ENCODE measurements at regions not wholly inside any gene's neighbourhood (a gene's known extent, or its start where the extent isn't known, plus 50 kb on each side); places are given as distances from the start of the nearest gene placed in this dataset.

- Histone ChIP-seq H3K27me3 (replicated peaks in 1 of 2; ENCODE audit: control insufficient read depth in 2 of 2, extremely low read depth in 1 of 2, insufficient read depth in 2 of 2, low read length in 1 of 2) (no peaks in the 10 kb centered on the region), H3K4me1 (ENCODE audit: control insufficient read depth in 1 of 2, extremely low read depth in 1 of 2, insufficient read depth in 2 of 2, low read length in 2 of 2) (no peaks in the 10 kb centered on the region), H3K27ac (ENCODE audit: low read length) (no peak overlapping the region), H3K36me3 (ENCODE audit: control insufficient read depth in 2 of 2, extremely low read depth in 1 of 2, insufficient read depth in 1 of 2, low read length in 1 of 2) (no peaks in the 10 kb centered on the region), H3K4me3 (ENCODE audit: control insufficient read depth in 1 of 2, extremely low read depth in 1 of 2, low read length in 1 of 2) (no peak overlapping the region), H3K9me3 (no peaks in the 10 kb centered on the region)
- WGBS (ENCODE audit: insufficient coverage), result 77% methylated on average over 3 of the region's 4 CpGs
- ATAC-seq (replicated peaks in 1 of 4), result no peak
- Mint-ChIP-seq H3K9me3 (peaks cover 3 to 5% (median 5%) of the 10 kb centered on the region in 3 donors), H3K27ac (no peak overlapping the region), H3K27me3 (no peaks in the 10 kb centered on the region), H3K36me3 (no peaks in the 10 kb centered on the region), H3K4me1 (no peaks in the 10 kb centered on the region), H3K4me3 (no peak overlapping the region)
- POLR2A ChIA-PET, result no interaction called here
- DNase-seq, result no peak
- CTCF ChIA-PET, result no interaction called here
These were observed 532.4 kb upstream of the ITGA1 start for GRCh38 chr5:52255308-52255707.

GRCh38 chr5:52262844-52263243, 524.9 kb upstream of the ITGA1 start:
- DNase-seq, result no peak
- H3K4me1 ChIP-seq (ENCODE audit: control insufficient read depth in 1 of 2, extremely low read depth in 1 of 2, insufficient read depth in 2 of 2, low read length in 2 of 2), result no peaks in the 10 kb centered on the region
- no CpG with 5 or more reads among the region's 3 CpGs for WGBS (ENCODE audit: insufficient coverage)
- no peak overlapping the region for H3K4me3 ChIP-seq (ENCODE audit: control insufficient read depth in 1 of 2, extremely low read depth in 1 of 2, low read length in 1 of 2)
- no peak for ATAC-seq (replicated peaks in 1 of 4)
- Mint-ChIP-seq H3K9me3 (peaks cover 0 to 3% (median 0%) of the 10 kb centered on the region in 3 donors), H3K4me1 (no peaks in the 10 kb centered on the region), H3K36me3 (no peaks in the 10 kb centered on the region), H3K4me3 (no peak overlapping the region), H3K27me3 (no peaks in the 10 kb centered on the region), H3K27ac (no peak overlapping the region)
- no peaks in the 10 kb centered on the region for H3K36me3 ChIP-seq (ENCODE audit: control insufficient read depth in 2 of 2, extremely low read depth in 1 of 2, insufficient read depth in 1 of 2, low read length in 1 of 2)
- CTCF ChIA-PET, result interaction anchor here in 1 of 2 donors (0.6 kb wide), 1 partner anchor 92 kb away, joined by 4 read pairs; no protein-coding TSS in a partner anchor
- POLR2A ChIA-PET, result no interaction called here
- no peak overlapping the region for H3K27ac ChIP-seq (ENCODE audit: low read length)
- H3K27me3 ChIP-seq (replicated peaks in 1 of 2; ENCODE audit: control insufficient read depth in 2 of 2, extremely low read depth in 1 of 2, insufficient read depth in 2 of 2, low read length in 1 of 2), result no peaks in the 10 kb centered on the region
- H3K9me3 ChIP-seq, result no peaks in the 10 kb centered on the region

- POLR2A ChIA-PET, result no interaction called here
These were observed 518.3 kb upstream of the ITGA1 start for GRCh38 chr5:52269401-52269800.

GRCh38 chr5:52269859-52270258, 517.9 kb upstream of the ITGA1 start:
- WGBS (ENCODE audit: insufficient coverage), result no CpG with 5 or more reads among the region's 4 CpGs
- Mint-ChIP-seq H3K4me1 (no peaks in the 10 kb centered on the region), H3K27ac (no peak overlapping the region), H3K27me3 (no peaks in the 10 kb centered on the region), H3K9me3 (peaks cover 0 to 7% (median 2%) of the 10 kb centered on the region in 3 donors), H3K4me3 (no peak overlapping the region), H3K36me3 (no peaks in the 10 kb centered on the region)
- Histone ChIP-seq H3K4me3 (ENCODE audit: control insufficient read depth in 1 of 2, extremely low read depth in 1 of 2, low read length in 1 of 2) (no peak overlapping the region), H3K9me3 (no peaks in the 10 kb centered on the region), H3K36me3 (ENCODE audit: control insufficient read depth in 2 of 2, extremely low read depth in 1 of 2, insufficient read depth in 1 of 2, low read length in 1 of 2) (no peaks in the 10 kb centered on the region), H3K27ac (ENCODE audit: low read length) (no peak overlapping the region), H3K4me1 (ENCODE audit: control insufficient read depth in 1 of 2, extremely low read depth in 1 of 2, insufficient read depth in 2 of 2, low read length in 2 of 2) (no peaks in the 10 kb centered on the region), H3K27me3 (replicated peaks in 1 of 2; ENCODE audit: control insufficient read depth in 2 of 2, extremely low read depth in 1 of 2, insufficient read depth in 2 of 2, low read length in 1 of 2) (no peaks in the 10 kb centered on the region)
- CTCF ChIA-PET, result no interaction called here
- POLR2A ChIA-PET, result no interaction called here
- no peak for DNase-seq
- ATAC-seq (replicated peaks in 1 of 4), result no peak

More at GRCh38 chr5:52269401-52269800, 518.3 kb upstream of the ITGA1 start:
- no peaks in the 10 kb centered on the region for H3K27me3 Mint-ChIP-seq
- H3K36me3 ChIP-seq (ENCODE audit: control insufficient read depth in 2 of 2, extremely low read depth in 1 of 2, insufficient read depth in 1 of 2, low read length in 1 of 2), result no peaks in the 10 kb centered on the region
- H3K4me3 Mint-ChIP-seq, result no peak overlapping the region
- CTCF ChIA-PET, result no interaction called here
- no peaks in the 10 kb centered on the region for H3K27me3 ChIP-seq (replicated peaks in 1 of 2; ENCODE audit: control insufficient read depth in 2 of 2, extremely low read depth in 1 of 2, insufficient read depth in 2 of 2, low read length in 1 of 2)
- H3K4me3 ChIP-seq (ENCODE audit: control insufficient read depth in 1 of 2, extremely low read depth in 1 of 2, low read length in 1 of 2), result no peak overlapping the region
- H3K36me3 Mint-ChIP-seq, result no peaks in the 10 kb centered on the region
- no peaks in the 10 kb centered on the region for H3K4me1 ChIP-seq (ENCODE audit: control insufficient read depth in 1 of 2, extremely low read depth in 1 of 2, insufficient read depth in 2 of 2, low read length in 2 of 2)
- no peak overlapping the region for H3K27ac Mint-ChIP-seq
- H3K9me3 Mint-ChIP-seq, result peaks cover 0 to 3% (median 2%) of the 10 kb centered on the region in 3 donors
- ATAC-seq (replicated peaks in 1 of 4) (no peak), DNase-seq (no peak)
- H3K27ac ChIP-seq (ENCODE audit: low read length), result no peak overlapping the region
- H3K4me1 Mint-ChIP-seq, result no peaks in the 10 kb centered on the region
- no peaks in the 10 kb centered on the region for H3K9me3 ChIP-seq
- 86% methylated on average over 1 of the region's 1 CpG for WGBS (ENCODE audit: insufficient coverage)

GRCh38 chr5:52275639-52276038, 512.1 kb upstream of the ITGA1 start:
- POLR2A ChIA-PET, result no interaction called here
- Mint-ChIP-seq H3K4me3 (no peak overlapping the region), H3K4me1 (no peaks in the 10 kb centered on the region)

GRCh38 chr5:52277101-52277500, 510.6 kb upstream of the ITGA1 start:
- no peak overlapping the region for H3K27ac ChIP-seq (ENCODE audit: low read length)
- ATAC-seq (replicated peaks in 1 of 4) (no peak), DNase-seq (no peak)
- H3K4me1 ChIP-seq (ENCODE audit: control insufficient read depth in 1 of 2, extremely low read depth in 1 of 2, insufficient read depth in 2 of 2, low read length in 2 of 2), result no peaks in the 10 kb centered on the region
- H3K36me3 ChIP-seq (ENCODE audit: control insufficient read depth in 2 of 2, extremely low read depth in 1 of 2, insufficient read depth in 1 of 2, low read length in 1 of 2), result no peaks in the 10 kb centered on the region
- no peaks in the 10 kb centered on the region for H3K36me3 Mint-ChIP-seq
- H3K4me1 Mint-ChIP-seq, result no peaks in the 10 kb centered on the region
- H3K9me3 ChIP-seq, result no peaks in the 10 kb centered on the region
- ChIA-PET CTCF (interaction anchor here in 1 of 2 donors (0.6 kb wide), 1 partner anchor 19 kb away, joined by 4 read pairs; no protein-coding TSS in a partner anchor), POLR2A (no interaction called here)
- H3K4me3 ChIP-seq (ENCODE audit: control insufficient read depth in 1 of 2, extremely low read depth in 1 of 2, low read length in 1 of 2), result no peak overlapping the region
- no peaks in the 10 kb centered on the region for H3K27me3 ChIP-seq (replicated peaks in 1 of 2; ENCODE audit: control insufficient read depth in 2 of 2, extremely low read depth in 1 of 2, insufficient read depth in 2 of 2, low read length in 1 of 2)
- H3K27me3 Mint-ChIP-seq, result no peaks in the 10 kb centered on the region
- H3K27ac Mint-ChIP-seq, result no peak overlapping the region
- H3K9me3 Mint-ChIP-seq, result peaks cover 0 to 6% (median 3%) of the 10 kb centered on the region in 3 donors
- no peak overlapping the region for H3K4me3 Mint-ChIP-seq
- WGBS (ENCODE audit: insufficient coverage), result no CpG with 5 or more reads among the region's 2 CpGs

More at GRCh38 chr5:52275639-52276038, 512.1 kb upstream of the ITGA1 start:
- no peaks in the 10 kb centered on the region for H3K4me1 ChIP-seq (ENCODE audit: control insufficient read depth in 1 of 2, extremely low read depth in 1 of 2, insufficient read depth in 2 of 2, low read length in 2 of 2)
- H3K36me3 ChIP-seq (ENCODE audit: control insufficient read depth in 2 of 2, extremely low read depth in 1 of 2, insufficient read depth in 1 of 2, low read length in 1 of 2), result no peaks in the 10 kb centered on the region
- no peaks in the 10 kb centered on the region for H3K27me3 Mint-ChIP-seq
- H3K4me3 ChIP-seq (ENCODE audit: control insufficient read depth in 1 of 2, extremely low read depth in 1 of 2, low read length in 1 of 2), result no peak overlapping the region
- no peak overlapping the region for H3K27ac Mint-ChIP-seq
- no peaks in the 10 kb centered on the region for H3K27me3 ChIP-seq (replicated peaks in 1 of 2; ENCODE audit: control insufficient read depth in 2 of 2, extremely low read depth in 1 of 2, insufficient read depth in 2 of 2, low read length in 1 of 2)
- DNase-seq (no peak), ATAC-seq (replicated peaks in 1 of 4) (no peak)
- no peak overlapping the region for H3K27ac ChIP-seq (ENCODE audit: low read length)
- H3K9me3 Mint-ChIP-seq, result peaks cover 0 to 7% (median 4%) of the 10 kb centered on the region in 3 donors
- H3K9me3 ChIP-seq, result no peaks in the 10 kb centered on the region
- CTCF ChIA-PET, result no interaction called here
- H3K36me3 Mint-ChIP-seq, result no peaks in the 10 kb centered on the region

GRCh38 chr5:52282647-52283046, 505.1 kb upstream of the ITGA1 start:
- Mint-ChIP-seq H3K4me1 (no peaks in the 10 kb centered on the region), H3K27ac (no peak overlapping the region), H3K4me3 (no peak overlapping the region), H3K36me3 (no peaks in the 10 kb centered on the region), H3K9me3 (peaks cover 0 to 2% (median 0%) of the 10 kb centered on the region in 3 donors), H3K27me3 (no peaks in the 10 kb centered on the region)
- ChIA-PET POLR2A (no interaction called here), CTCF (no interaction called here)
- DNase-seq, result no peak
- H3K4me3 ChIP-seq (ENCODE audit: control insufficient read depth in 1 of 2, extremely low read depth in 1 of 2, low read length in 1 of 2), result no peak overlapping the region
- H3K9me3 ChIP-seq, result no peaks in the 10 kb centered on the region
- H3K27me3 ChIP-seq (replicated peaks in 1 of 2; ENCODE audit: control insufficient read depth in 2 of 2, extremely low read depth in 1 of 2, insufficient read depth in 2 of 2, low read length in 1 of 2), result no peaks in the 10 kb centered on the region
- ATAC-seq (replicated peaks in 1 of 4), result no peak
- no peak overlapping the region for H3K27ac ChIP-seq (ENCODE audit: low read length)
- no peaks in the 10 kb centered on the region for H3K36me3 ChIP-seq (ENCODE audit: control insufficient read depth in 2 of 2, extremely low read depth in 1 of 2, insufficient read depth in 1 of 2, low read length in 1 of 2)
- H3K4me1 ChIP-seq (ENCODE audit: control insufficient read depth in 1 of 2, extremely low read depth in 1 of 2, insufficient read depth in 2 of 2, low read length in 2 of 2), result no peaks in the 10 kb centered on the region

All from T-cell (primary cell).